SU-DHL-6 (cell line): ENCODE measurements at regions not wholly inside any gene's neighbourhood (a gene's known extent, or its start where the extent isn't known, plus 50 kb on each side); places are given as distances from the start of the nearest gene placed in this dataset.

Experiments
- H2AFZ ChIP-seq: fragments of 200-600 bp; sonication (generic); 2 replicates; pipeline ENCODE4 v1.6.1; 2014; ENCODE audit warnings: low read depth, mild to moderate bottlenecking, moderate library complexity, mixed read lengths, antibody characterized with exemption, low read length; ENCODE audit not compliant: severe bottlenecking
- H3F3A ChIP-seq: fragments of 200-600 bp; shearing (Covaris generic); 2 replicates; pipeline ENCODE4 v1.6.0; 2016; ENCODE audit warnings: antibody characterized with exemption, mild to moderate bottlenecking; ENCODE audit not compliant: insufficient read depth
- H3K27ac ChIP-seq: fragments of 200-600 bp; sonication (generic); 2 replicates; pipeline ENCODE4 v1.5.1; 2016; ENCODE audit warnings: low read depth, mild to moderate bottlenecking, low read length, moderate library complexity, mixed read lengths
- H3K27me3 ChIP-seq: fragments of 200-600 bp; sonication (generic), shearing (Covaris generic); 2 replicates; pipeline ENCODE4 v1.6.0; 2014; ENCODE audit warnings: mild to moderate bottlenecking, low read length
- H3K36me3 ChIP-seq: fragments of 200-600 bp; sonication (generic); 2 replicates; pipeline ENCODE4 v1.6.1; 2014; ENCODE audit warnings: mild to moderate bottlenecking, low read length, mixed read lengths
- H3K4me2 ChIP-seq: fragments of 300-600, 200-600 bp; shearing (Covaris generic), sonication (generic); 2 replicates; pipeline ENCODE4 v1.6.0; 2014; ENCODE audit warnings: low read length, low read depth, mild to moderate bottlenecking; ENCODE audit not compliant: poor library complexity, severe bottlenecking
- H3K4me3 ChIP-seq: fragments of 200-600 bp; sonication (generic); 2 replicates; pipeline ENCODE4 v1.5.1; 2014; ENCODE audit warnings: antibody characterized with exemption, low read length, mild to moderate bottlenecking, mixed read lengths; ENCODE audit not compliant: insufficient read depth, poor library complexity, severe bottlenecking
- H3K79me2 ChIP-seq: fragments of 200-600 bp; sonication (generic); 2 replicates; pipeline ENCODE4 v1.6.1; 2014; ENCODE audit warnings: mild to moderate bottlenecking, low read length, moderate library complexity; ENCODE audit not compliant: insufficient read depth
- H3K9ac ChIP-seq: fragments of 200-600 bp; sonication (generic); 2 replicates; pipeline ENCODE4 v1.7.0; 2014; ENCODE audit warnings: mild to moderate bottlenecking, low read length
- H3K9me2 ChIP-seq: fragments of 200-600 bp; sonication (generic); replicated peaks from 2 replicates; pipeline ENCODE4 v1.6.1; 2014; ENCODE audit warnings: low read length; ENCODE audit not compliant: insufficient read depth
- H3K9me3 ChIP-seq: fragments of 200-600 bp; sonication (generic); 2 replicates; pipeline ENCODE4 v1.6.1; 2014; ENCODE audit warnings: low read length, mixed read lengths; ENCODE audit not compliant: insufficient read depth
- H4K20me1 ChIP-seq: fragments of 200-600 bp; sonication (generic); 2 replicates; pipeline ENCODE4 v1.6.1; 2014; ENCODE audit warnings: low read depth, mild to moderate bottlenecking, antibody characterized with exemption, low read length, moderate library complexity, mixed read lengths
- EZH2phosphoT487 ChIP-seq: fragments of 200-600 bp; sonication (generic), shearing (Covaris generic); conservative IDR thresholded peaks from 2 replicates; pipeline ENCODE4 v1.6.1; 2018; ENCODE audit warnings: mild to moderate bottlenecking, antibody characterized with exemption, low read length, moderate library complexity, mixed read lengths
- TF ChIP-seq, protein P1 (sequence below): fragments of 200-600 bp; sonication (generic); IDR thresholded peaks from one replicate; pipeline ENCODE4 v1.5.1; 2017; ENCODE audit warnings: antibody characterized with exemption, mild to moderate bottlenecking, low read length, moderate library complexity; ENCODE audit not compliant: insufficient read depth, poor library complexity, severe bottlenecking

DNA sequence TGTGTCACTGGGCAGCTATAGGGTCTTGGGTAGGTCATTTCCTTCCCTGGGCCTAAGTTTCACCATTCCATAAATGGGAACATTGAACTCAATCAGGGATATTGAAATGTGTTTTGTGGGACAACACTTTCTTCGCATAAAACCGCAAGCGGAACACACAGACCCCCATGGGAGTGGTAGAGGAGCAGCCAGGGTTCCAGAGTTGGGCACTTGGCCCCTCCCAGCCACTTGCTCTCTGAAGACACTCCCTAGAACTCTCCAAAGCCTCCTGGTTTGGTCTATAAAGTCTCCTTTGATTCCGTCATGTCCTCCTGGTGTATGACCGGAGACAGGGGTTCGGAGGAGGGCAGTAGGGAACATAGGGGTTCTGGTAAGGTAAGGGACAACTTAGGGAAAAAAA lies 271.7 kb downstream of the UACA start:
- peak overlapping the region; percentile 16 for H3K4me3 ChIP-seq
- no peak overlapping the region for H3K27ac ChIP-seq
- H2AFZ ChIP-seq: no peak overlapping the region
- no peaks in the 10 kb centered on the region for H4K20me1 ChIP-seq
- no peaks in the 10 kb centered on the region for H3K9me2 ChIP-seq
- H3K9me3 ChIP-seq: no peaks in the 10 kb centered on the region
- no peaks in the 10 kb centered on the region for H3K36me3 ChIP-seq
- no peaks in the 10 kb centered on the region for H3F3A ChIP-seq
- TF ChIP-seq, protein P1, sequence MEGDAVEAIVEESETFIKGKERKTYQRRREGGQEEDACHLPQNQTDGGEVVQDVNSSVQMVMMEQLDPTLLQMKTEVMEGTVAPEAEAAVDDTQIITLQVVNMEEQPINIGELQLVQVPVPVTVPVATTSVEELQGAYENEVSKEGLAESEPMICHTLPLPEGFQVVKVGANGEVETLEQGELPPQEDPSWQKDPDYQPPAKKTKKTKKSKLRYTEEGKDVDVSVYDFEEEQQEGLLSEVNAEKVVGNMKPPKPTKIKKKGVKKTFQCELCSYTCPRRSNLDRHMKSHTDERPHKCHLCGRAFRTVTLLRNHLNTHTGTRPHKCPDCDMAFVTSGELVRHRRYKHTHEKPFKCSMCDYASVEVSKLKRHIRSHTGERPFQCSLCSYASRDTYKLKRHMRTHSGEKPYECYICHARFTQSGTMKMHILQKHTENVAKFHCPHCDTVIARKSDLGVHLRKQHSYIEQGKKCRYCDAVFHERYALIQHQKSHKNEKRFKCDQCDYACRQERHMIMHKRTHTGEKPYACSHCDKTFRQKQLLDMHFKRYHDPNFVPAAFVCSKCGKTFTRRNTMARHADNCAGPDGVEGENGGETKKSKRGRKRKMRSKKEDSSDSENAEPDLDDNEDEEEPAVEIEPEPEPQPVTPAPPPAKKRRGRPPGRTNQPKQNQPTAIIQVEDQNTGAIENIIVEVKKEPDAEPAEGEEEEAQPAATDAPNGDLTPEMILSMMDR: no peak
- TF ChIP-seq EZH2phosphoT487: no peak
- H3K4me2 ChIP-seq: peak overlapping the region; percentile 55
- H3K9ac ChIP-seq: no peak overlapping the region
- H3K27me3 ChIP-seq: no peaks in the 10 kb centered on the region
- H3K79me2 ChIP-seq: no peaks in the 10 kb centered on the region

DNA sequence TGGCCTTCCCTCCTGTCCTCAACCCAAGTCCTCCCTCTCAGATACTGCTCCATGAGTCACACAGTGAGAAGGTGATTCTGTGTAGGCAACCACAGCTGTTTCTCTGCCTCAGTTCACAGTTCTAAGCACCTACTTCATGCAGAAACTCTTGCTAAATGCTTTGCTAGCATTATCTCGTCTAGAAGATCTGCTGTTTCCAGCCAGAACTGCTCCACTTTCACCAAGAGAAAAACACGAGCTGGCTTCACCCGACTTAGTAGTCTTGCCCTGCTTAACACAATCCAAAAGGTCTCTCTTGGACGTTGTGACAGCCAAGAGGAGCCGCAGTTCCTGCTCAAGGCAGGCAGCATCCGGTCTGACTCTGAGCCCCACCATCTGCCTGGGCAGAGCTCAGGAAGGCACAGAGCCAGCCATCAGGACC lies 272.1 kb downstream of the UACA start:
- Histone ChIP-seq H3K4me3 (no peak overlapping the region), H3F3A (no peaks in the 10 kb centered on the region), H3K79me2 (no peaks in the 10 kb centered on the region), H4K20me1 (no peaks in the 10 kb centered on the region), H3K4me2 (no peak overlapping the region), H3K9me2 (no peaks in the 10 kb centered on the region), H3K36me3 (no peaks in the 10 kb centered on the region), H3K27ac (no peak overlapping the region), H3K9ac (no peak overlapping the region), H2AFZ (no peak overlapping the region), H3K27me3 (no peaks in the 10 kb centered on the region), H3K9me3 (no peaks in the 10 kb centered on the region)
- TF ChIP-seq, protein P1: no peak
- TF ChIP-seq EZH2phosphoT487: no peak

DNA sequence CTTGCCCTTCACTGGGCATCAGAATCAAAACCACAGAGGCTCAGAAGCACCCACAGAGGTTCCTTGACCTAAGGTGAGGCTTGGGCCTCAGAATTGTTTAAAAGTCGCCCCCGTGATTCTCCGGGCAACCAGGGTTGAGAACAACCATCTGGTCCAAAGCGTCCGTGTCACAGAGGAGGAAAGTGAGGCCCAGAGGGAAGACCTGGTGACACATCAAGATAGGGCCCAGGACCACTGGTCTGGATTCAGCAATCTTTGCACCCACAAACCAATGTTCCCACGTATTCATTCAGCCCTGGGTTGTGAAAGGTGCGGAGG lies 272.6 kb downstream of the UACA start:
- no peaks in the 10 kb centered on the region for H4K20me1 ChIP-seq
- no peaks in the 10 kb centered on the region for H3K9me2 ChIP-seq
- no peak overlapping the region for H3K27ac ChIP-seq
- H3K4me2 ChIP-seq: no peak overlapping the region
- no peak overlapping the region for H3K4me3 ChIP-seq
- H2AFZ ChIP-seq: no peak overlapping the region
- H3K9ac ChIP-seq: no peak overlapping the region
- H3K36me3 ChIP-seq: no peaks in the 10 kb centered on the region
- no peaks in the 10 kb centered on the region for H3K79me2 ChIP-seq
- TF ChIP-seq EZH2phosphoT487: no peak
- TF ChIP-seq, protein P1: no peak
- H3K9me3 ChIP-seq: no peaks in the 10 kb centered on the region
- no peaks in the 10 kb centered on the region for H3F3A ChIP-seq
- H3K27me3 ChIP-seq: no peaks in the 10 kb centered on the region
